ENCODE measurements at regions not wholly inside any gene's neighbourhood (a gene's known extent, or its start where the extent isn't known, plus 50 kb on each side); places are given as distances from the start of the nearest gene placed in this dataset.

DNA sequence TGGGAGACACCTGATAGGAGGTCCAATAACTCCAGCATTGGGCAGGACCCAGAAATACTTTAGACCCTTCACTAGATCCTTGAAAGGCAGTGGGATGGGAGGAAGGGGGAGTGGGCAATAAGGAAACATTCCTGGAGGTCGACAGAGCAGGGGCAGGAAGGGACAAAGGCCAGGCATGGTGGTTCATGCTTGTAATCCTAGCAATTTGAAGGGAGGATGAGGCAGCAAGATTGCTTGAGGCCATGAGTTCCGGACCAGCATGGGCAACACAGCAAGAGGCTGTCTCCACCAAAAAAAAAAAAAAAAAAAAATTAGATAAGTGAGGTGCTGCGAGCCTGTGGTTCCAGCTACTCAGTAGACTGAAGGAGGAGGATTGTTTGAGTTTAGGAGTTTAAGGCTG lies 134.9 kb downstream of the JCAD start:
- no peak for DNase-seq

DNA sequence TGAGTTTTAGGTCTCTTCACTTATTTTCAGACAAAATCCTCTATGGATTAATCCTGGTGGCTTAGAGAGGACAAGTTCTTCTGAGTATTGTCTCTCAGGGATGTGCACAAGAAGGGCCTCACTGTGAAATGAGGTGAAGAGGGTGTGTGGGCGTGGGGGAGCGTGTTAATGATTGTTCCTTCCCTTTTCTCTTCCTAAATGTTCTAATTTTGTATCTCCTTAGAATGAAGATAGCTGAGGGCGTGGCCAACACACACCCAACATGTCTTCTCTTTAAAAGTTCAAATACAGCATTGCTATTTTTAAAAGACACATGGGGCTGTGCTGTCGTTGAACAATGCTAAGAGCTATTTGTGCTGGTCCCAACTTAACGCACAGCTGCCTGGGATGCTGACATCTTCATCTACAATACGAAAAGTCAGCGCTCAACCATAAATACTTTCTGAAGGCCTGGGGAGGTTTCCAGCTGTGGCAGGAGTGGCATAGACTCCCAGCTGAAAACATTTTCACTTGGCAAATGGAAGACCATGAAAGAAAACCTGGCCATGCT lies 135.9 kb downstream of the JCAD start:
- DNase-seq: peak; percentile 26

DNA sequence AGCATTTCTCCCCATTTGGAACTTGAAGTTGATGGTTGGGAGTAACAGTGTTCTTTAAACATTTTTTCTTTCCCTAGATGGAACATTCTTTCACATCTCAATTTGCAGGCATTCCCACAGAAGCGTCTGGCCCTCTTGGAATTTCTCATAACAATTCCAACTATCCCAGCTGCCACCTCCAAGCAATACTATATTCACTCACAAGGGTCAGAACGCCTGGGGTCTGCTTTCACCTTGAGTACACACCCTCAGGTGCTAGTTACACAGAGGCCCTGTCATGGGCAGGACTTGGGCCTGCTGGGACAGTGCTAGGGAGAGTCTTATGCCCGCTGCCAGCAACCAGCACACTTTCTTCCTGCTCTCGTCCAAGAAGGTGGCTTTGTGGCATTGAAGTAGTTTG lies 136.5 kb downstream of the JCAD start:
- DNase-seq: no peak

DNA sequence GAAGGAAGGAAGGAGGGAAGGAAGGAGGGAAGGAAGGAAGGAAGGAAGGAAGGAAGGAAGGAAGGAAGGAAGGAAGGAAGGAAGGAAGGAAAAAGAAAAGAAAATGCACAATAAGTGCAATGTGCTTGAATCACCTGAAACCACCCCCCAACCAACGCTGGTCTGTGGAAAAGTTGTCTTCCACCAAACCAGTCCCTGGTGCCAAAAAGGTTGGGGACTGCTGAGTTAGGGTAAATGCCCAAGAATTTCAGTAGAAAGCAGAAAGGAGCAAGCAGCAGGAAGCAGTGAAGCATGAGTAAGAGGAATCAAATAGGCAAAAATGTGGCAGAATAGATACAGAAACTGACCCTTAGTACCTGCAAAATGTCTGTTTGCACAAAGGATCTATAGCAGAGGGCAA lies 137.2 kb downstream of the JCAD start:
- no peak for DNase-seq

- no peak for DNase-seq
Observed at GRCh38 chr10:29921071-29921446, 138.3 kb downstream of the JCAD start.

DNA sequence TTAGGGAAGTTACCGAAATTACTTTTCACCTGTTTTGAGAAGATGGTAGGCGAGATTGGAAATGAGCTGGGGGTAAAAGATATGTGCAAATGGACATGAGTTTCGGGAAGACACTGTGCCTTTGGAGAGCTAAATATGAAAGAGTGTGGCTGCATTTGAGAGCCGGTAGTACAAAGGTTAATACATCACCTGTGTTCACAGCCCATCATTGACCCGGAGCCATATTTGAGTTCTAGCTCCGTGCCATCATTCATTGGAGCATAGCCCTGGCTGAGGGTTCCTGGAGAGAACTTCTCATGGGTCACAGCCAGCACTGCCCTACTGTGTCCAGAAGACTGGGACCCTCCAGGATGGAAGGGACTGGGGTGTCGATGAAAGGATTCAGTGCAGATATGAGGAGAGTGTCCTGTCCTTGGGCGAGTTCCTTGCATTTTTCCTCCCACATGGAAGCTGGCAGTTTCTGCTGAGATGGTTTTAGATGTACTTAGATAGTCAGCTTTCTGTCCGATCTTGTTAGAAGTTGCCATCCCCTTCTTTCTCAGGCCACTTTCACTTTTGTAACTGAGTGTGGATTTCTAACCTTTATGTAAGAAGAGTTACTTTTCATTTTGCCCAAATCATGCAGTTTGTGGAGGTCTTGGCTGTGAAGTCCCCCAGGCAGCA lies 138.8 kb downstream of the JCAD start:
- DNase-seq: no peak

DNA sequence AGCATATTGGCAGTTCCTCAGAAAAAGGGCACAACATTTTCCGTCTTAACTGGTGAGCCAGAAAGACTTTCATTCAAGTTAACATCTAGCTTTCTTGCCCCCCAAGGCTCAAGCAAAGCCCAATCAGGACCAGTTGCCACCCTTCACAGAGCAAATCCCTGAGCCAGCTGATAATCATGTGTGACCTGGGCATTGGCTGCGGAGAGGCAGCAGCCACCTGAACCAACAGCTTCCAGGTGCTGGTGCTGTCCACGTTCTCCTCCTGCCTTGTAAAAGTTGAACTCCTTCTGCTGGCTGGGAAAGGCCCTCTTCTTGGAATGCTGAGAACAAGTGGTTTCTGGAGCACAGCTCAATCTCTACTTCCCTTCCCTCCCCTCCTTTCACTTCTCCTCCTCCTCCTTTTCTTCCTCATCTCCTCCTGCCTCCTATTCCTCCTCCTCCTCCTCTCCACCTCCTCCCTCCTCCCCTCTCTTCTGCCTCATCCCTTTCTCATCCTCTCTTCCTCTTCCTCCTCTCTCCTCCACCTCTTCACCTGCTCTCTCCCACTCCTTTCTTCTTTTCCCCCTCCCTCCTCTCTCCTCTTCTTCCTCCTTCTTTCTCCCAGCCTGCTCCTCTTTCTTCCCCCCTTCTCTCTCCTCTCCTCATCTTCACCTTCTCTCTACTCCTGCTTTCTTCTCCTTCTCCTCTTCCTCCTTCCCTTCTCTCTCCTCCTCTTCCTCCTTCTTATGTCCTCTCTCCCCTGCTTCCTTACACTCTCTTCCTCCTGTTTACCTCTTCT lies 140.6 kb downstream of the JCAD start:
- no peak for DNase-seq

GRCh38 chr10:29917311-29917710 lies 142.1 kb downstream of the JCAD start:
- DNase-seq: no peak

GRCh38 chr10:29916669-29917068 lies 142.7 kb downstream of the JCAD start:
- no peak for DNase-seq

DNA sequence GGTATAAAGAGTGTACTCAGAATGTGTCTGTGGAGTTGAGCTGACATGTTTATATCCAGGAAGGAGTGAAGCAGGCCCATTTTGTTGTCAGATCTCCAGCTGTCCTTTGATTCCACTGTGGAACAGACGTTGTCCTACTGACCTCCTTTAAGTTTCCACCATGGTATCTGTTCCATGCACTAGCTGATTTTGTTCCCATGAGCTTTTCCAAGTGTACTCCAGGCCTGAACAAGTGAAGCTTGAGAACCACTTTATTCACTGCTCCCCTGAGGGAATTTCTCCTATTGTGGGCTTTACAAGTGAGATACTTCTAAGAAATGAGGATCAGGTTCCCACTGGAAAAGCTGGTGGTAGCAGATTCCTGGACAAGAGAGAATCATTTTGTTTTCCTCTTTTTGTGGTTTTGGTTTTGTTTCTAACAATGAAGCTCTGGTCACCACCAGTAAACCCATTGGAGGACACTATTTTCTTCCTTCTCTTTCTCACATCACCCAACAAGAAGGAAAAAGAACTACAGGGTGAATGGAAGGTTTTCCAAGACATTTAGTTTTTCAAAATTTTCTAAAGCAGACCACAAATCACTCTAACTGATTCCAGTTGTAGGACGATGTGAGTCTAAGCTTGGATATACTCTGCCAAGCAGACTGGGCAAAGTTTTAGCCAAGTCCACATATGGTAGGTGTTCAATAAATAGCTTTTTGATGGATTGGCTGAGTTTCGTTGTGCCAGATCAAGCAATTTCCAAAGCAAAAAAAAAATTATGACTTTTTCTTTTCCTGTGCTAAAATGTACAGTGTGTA lies 144.2 kb downstream of the JCAD start:
- no peak for DNase-seq

DNA sequence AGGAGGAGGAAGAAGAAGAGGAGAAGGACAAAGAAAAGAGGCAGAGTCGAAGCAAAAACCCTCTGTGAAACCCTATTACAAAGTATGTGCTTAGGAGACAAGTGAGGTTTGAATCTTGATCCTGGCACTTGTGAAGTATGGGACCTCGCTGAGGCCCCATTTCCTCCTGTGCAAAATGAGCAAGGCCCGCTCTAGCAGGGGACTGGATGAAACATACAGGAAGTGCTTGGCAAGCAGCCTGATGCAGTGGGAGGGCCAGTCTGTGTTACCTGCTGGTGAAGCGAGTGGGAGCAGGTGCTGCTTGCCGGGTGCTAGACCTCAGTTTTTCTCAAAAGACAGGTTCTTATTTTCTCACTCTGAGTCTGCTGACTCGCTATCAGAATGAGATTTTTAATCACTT lies 150.4 kb downstream of the JCAD start:
- no peak for DNase-seq

- no peak for DNase-seq
Observed at GRCh38 chr10:29900865-29901264, 158.5 kb downstream of the JCAD start.

GRCh38 chr10:29897999-29898716 lies 161.2 kb downstream of the JCAD start:
- DNase-seq: no peak

GRCh38 chr10:29897430-29897829 lies 162.0 kb downstream of the JCAD start:
- no peak for DNase-seq

DNA sequence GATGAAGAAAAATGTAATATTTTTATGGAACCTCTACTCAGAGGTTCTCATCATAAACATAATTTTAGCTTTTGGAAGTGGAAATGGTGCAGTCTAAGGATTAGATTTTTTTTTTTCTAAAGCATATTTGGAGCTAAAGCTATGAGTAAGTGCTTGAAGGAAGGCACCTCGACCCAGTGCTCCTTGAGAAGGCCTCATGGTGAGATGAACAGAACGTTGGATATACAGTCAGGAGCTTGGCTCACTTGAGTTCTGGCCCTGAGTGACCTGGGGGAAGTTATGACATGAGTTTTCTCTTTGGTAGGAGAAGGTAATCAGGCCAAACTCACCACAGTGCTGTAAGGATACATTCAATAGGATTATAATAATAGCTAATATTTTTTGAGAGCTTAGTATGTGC lies 163.3 kb downstream of the JCAD start:
- DNase-seq: no peak

DNA sequence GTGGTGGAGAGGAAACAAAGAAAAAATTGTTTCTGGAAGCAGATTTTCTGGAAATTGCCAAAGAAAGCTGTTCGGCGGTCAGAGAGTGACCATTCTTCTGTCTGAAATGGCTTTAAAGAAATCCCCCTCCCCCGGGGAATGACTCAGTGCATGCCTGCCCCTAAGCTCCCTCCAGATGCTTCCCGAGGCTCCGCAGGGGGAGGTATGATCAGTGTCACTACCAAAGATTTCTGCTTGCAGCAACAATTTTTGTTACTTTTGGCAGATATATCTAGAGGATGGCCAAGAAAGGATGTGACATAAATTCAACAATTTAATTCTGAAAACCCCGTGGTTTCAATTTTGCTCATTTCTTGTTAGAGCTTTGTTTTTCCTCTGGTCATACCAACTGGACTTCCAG lies 163.9 kb downstream of the JCAD start:
- no peak for DNase-seq

DNA sequence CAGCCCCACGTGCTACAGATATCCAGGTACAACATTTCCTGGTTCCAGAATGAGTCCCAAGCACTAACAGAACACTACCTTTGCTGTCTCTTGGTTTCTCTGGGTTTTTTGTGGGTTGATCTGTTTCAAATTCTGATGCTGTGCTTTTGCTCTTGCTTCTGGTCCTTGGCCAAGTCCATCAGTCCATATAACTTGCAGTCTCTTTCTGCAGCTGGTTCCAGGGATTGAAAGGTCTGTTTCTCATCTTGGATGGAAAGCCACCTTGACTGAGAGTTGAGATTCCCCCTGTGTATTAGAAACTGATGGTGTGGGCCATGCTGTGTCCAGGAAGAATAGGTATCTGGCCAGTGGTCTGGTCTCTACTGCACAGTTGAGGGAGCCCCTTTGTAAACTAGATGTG lies 171.1 kb downstream of the JCAD start:
- DNase-seq: no peak

- no peak for DNase-seq
Observed at GRCh38 chr10:29886299-29886698, 173.1 kb downstream of the JCAD start.

- no peak for DNase-seq
Observed at GRCh38 chr10:29883231-29883630, 176.2 kb downstream of the JCAD start.

DNA sequence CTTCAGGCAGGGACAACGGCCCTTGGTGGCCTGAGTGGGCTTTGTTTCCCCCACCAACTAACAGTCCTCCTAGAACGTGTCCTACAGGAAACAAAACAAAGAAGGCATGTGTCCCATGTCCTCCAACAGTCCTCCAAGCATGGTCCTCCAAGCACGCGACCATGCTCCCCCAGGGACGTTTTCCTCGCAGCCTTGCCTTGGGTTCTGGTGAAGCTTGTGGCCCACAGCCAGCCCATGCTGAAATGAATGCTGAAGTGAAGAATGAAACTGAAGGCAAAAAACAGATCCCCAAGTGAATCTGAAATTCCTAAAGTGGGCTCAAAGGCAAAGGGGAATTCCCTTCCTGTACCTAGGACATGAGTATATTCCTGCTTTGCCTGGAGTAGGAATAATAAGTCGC lies 176.6 kb downstream of the JCAD start:
- DNase-seq: no peak

GRCh38 chr10:29881811-29882210 lies 177.6 kb downstream of the JCAD start:
- DNase-seq: no peak

- no peak for DNase-seq
Observed at GRCh38 chr10:29881336-29881771, 178.0 kb downstream of the JCAD start.

DNA sequence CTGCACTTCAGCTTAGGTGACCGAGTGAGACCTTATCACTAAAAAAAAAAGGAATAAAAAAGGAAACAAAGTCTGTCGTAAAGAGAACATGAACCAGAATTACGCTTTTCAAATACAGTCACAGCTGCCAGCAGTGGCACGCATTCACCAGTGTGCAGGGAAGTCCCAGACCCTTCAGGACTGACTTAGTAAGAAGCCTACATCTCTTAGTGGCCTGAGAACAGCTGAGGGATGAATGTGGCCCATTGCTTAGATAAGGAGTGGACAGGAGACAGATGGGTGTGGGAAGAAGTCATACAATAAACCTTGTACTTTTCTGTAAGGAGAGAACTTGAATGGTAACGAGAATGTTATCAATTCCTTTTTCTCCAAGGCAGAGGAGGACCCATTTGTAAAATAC lies 178.5 kb downstream of the JCAD start:
- no peak for DNase-seq

Measured in MV-4-11 (cell line).